ENCODE measurements at regions not wholly inside any gene's neighbourhood (a gene's known extent, or its start where the extent isn't known, plus 50 kb on each side); places are given as distances from the start of the nearest gene placed in this dataset.

GRCh38 chr5:174338185-174339010, 292.9 kb downstream of the NSG2 start:
- DNase-seq, result no peak

DNA sequence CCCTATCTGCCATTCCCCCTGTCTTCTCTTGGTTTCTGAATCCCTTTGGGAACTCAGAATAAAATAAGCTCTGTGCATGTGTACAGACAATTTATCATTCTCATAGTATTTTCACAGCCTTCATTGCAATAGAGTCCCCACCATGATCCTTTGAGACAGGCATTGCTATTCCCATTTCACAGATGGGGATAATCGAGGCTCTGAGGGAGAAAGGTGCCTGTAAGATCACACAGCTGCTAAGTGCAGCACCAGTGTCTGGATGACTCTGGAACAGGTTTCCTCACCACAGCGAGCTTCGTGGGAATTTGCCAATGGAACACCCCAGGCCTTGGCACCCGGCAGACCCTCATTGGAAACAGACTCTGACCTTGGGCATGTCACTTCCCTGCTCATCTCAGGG, 293.6 kb downstream of the NSG2 start:
- DNase-seq, result no peak

DNA sequence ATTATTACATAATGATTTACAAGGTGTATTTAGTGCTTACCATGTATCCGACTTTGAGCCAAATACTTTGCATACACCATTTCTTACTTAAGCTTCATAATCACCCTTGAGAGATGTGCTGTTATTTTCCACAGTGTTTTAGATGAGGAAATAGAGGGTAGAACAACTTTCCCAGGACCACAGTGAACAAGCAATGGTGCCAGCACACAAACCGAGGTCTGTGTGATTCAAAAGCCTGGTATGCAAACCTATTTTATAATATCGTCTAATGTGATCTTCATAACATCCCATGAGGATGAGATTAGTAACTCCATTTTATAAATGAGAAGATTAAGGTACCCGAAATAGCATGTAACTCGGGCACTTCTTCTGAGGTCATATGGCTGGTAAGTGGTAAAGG, 294.7 kb downstream of the NSG2 start:
- no peak for DNase-seq

DNA sequence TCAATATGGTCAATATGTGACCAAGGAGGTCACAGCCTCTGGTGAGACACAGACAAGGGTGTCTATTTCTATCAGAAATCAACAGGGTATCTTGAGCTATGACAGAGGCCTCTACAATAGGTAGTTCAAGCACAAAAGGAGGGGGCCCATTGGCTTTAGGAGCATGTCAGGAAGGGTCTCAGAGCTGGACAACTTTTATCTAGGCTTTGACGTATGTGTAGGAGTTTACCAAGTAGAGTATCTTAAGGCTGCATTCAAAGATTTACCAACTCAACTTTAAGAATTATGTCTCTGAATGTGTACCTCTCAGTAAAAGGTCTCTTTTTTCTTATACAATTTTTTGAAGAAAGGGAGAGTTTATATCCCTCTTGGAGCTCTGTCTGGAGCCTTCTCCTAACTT, 297.2 kb downstream of the NSG2 start:
- no peak for DNase-seq

GRCh38 chr5:174343826-174344225, 298.3 kb downstream of the NSG2 start:
- DNase-seq, result no peak

DNA sequence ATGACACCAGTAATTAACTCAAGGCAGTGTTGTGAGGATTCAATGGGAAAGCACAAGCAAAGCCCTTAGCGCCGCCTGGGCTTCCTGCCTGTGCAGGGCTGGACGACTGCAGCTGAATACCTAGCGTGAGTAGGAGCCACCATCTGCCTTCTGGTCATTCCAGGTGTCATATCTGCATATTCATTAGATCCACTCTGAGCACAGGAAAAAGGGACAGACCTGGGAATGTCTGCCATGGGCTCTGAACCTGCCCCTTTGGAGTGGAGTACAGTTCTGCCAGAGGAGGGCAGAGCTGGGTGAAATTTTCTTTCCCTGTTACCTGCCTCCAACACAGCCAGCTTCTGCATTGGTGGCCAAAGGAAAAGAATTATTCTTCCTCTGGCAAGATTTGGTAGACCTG, 298.8 kb downstream of the NSG2 start:
- no peak for DNase-seq

- DNase-seq, result no peak
These were observed 301.7 kb downstream of the NSG2 start for GRCh38 chr5:174347183-174347582.

DNA sequence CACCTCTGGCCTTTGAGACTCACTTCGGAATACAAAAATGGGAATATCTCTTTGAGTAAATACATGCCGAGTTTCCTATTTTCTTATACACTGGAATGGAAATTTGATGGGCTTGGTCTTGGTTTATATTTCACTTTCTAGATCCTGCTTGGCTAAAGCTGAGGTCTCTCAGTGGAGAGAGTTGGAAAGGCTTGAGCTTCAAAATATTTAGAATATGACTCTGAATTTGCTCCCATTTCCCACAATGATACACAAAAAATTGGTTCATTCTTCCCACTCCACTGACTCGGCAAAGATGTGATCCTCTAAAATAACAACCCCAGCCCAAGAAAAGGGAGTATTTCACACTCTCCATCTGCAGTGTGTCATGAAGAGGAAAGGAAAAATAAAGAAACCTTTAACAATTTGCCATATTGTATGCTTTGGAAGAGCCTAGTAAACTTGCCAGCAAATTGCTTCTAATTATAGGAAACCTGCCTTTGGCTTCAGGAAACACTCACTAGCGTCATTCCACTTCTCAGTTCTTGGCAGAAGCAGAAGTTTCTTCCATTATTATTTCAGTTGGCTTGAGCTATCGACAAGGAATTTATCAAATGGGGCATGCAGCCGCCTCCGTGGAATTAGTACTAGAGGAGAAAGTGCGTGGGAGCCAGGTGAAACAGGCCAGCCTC, 302.9 kb downstream of the NSG2 start:
- no peak for DNase-seq

DNA sequence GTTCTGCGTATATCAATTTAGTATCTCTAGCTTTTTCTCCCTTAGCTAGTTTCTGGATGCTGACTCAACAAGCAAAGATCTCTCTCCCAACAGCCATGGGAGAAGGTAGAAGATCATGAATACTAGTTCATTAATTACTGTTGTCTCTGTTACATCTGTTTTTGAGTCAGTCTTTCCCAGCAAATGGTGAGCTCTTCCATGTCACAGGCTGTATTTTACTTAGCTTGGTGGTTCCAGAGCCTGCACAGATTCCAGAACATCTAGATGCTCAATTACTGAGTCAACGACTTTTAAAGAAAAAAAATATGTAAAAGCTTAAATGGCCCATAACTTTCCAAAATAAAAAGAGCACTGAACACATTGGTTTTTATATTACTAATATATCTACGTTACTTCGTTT, 307.2 kb downstream of the NSG2 start:
- no peak for DNase-seq

GRCh38 chr5:174354571-174354970, 309.1 kb downstream of the NSG2 start:
- DNase-seq, result no peak

DNA sequence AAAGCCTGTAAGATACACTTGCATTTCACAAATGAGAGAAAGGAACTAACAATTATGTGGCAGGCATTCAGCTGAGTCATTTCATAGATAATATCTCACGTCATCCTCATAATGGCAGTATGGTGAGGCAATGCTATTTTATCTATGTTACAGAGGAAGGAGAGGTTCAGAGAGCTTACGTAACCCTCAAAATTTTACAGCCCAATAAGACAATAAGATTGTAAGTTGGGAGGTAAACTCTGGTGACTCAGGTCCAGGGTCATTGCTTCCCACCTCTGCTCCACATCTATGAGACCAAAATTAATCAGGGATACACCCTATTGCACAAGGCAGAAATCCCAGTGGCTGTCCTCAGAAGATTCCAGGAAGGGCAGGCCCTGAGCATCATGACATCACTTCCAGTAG, 309.7 kb downstream of the NSG2 start:
- DNase-seq, result no peak

DNA sequence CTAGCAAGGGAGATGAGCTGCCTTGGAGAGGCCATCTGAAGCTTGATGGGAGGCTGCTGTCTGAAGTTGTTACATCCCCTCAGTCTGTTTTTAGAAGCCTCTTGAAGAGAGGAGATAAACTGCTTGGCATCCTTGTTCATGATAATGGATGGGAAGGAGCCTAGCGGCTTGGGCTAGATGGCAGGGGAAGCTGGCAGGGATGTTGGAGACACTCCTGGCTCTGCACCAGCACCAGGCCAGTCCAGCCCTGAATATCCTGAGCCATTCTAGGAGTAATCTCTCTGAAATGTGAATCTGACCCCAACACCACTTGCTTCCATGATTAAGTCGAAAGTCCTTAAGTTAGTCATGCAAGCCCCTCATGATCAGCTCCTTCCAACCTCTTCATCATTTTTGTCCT, 310.5 kb downstream of the NSG2 start:
- DNase-seq, result no peak

DNA sequence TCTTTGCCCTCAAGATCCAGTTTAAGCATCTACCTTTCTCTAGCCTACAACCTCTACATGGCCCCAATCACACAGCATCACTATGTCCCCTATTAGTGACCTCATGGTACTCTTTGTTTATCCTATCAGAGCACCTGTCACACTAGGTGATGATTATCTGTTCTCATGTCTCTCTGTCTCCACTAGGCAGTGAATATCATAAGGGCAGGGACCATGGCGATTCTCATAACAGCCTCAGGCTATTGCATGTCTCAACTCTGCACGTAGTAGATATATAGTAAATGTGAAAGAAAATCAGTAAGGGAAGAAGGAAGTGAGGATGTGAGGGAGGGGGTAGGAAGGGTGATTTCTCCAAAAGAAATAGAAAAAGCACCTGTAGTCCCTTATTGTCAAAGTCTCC, 311.0 kb downstream of the NSG2 start:
- no peak for DNase-seq

DNA sequence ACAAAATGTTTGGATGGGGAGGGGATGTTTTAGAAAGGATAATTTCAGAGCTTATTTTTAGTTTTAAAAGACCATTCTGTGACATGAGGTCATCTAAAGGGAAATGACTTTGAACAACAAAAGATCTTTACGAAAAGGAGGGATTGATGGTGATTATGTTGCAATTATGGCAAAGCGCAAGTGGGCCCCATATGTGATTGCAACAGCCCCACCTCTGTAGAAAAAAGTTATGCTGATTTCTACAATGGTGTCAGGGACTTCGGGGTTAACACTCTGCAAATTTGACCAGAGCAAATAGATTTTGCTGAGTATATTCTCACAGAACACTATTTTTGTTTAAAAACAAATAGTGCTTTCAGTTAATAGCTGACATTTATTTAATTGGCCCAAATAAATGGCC, 312.8 kb downstream of the NSG2 start:
- no peak for DNase-seq

- DNase-seq, result no peak
These were observed 313.6 kb downstream of the NSG2 start for GRCh38 chr5:174359071-174359470.

- no peak for DNase-seq
These were observed 317.0 kb downstream of the NSG2 start for GRCh38 chr5:174362514-174362913.

GRCh38 chr5:174363934-174364333, 318.4 kb downstream of the NSG2 start:
- no peak for DNase-seq

DNA sequence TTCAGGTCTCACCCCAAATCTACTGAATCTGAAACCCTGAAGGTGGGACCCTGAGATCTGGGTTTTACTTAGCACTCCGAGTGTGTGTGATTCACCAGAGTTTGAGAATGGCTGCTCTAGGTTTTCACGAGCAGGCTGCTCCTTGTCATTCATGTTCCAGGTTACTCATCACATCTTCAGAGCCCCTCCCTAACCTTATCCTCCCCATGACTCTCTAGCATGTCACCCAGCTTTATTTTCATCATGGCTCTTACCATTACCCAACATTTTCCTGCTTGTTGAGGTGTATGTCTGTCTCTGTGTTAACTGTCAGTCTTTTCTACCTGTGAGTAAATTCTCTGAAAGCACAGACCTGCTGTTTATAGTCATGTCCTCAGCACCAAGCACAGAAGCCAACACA, 319.2 kb downstream of the NSG2 start:
- no peak for DNase-seq

DNA sequence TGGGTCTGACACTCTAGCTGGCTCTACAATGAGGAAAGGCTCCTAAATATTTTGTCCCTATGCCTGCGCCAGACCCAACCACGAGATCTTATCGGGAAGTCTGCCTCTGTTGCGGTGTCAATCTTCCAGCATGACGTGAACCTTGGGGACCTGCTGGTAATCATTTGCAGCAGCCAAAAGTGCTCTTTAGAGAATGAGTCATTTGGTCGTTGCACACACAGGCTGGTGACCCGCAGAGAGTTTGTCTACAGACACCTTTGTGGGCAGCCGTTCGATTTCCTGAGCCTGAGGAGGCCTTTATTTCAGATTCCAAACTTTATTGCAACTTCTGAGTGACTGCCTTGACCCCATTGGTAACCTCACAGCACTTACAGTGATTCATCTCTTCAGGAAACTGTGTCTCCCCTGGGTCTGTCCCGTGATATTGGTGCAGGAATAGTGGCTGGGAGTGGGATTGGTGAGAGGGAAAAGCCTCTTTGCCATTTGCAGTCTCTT, 326.1 kb downstream of the NSG2 start:
- DNase-seq, result no peak

DNA sequence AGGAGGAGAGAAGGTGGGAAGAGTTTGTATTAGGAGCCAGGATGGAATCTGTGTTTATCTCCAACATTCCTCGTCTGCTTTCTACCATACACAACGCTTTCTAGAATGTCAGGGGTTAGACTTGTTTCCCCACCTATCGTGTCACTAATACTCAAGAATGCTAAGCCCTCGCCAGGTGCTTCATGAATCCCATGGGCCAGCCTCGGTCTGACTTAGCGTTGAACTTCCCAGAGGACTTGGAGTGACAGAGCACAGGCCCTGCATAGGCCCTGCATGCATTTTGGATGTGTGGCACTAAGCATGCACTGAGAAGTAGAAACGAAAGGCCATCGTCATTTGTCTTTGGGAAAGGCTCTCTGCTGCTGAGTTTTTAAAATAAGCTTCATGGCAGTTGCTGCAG, 328.7 kb downstream of the NSG2 start:
- DNase-seq, result no peak

GRCh38 chr5:174376056-174376455, 330.6 kb downstream of the NSG2 start:
- DNase-seq, result no peak

DNA sequence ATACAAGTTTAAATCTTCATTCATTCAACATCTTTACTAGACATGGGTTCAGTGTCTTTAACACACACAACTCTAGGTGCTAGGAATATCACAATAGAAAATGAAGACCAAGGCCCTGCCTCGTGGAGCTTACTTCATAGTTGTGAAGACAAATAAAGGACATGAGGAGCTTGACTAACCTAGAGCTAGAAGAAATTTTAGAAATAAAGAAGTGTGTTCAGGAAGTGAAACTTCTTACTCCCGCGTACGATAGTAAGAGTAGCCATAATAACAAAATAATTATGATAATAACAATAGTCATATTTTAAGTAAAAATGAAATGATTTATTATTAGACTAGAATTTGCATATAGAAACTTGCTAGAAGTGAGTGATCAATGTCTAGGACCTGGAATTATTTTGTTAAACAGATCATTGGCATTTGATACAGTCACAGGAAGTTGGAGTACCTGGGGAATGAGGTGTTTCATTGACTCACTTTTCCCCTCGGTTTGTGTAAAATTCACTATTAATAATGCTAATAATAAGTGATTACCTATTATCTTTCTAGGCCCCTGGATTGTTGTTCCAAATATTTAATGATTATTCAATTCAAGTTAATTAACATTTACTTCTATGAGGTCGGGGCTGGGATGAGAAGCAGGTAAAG, 331.3 kb downstream of the NSG2 start:
- no peak for DNase-seq

DNA sequence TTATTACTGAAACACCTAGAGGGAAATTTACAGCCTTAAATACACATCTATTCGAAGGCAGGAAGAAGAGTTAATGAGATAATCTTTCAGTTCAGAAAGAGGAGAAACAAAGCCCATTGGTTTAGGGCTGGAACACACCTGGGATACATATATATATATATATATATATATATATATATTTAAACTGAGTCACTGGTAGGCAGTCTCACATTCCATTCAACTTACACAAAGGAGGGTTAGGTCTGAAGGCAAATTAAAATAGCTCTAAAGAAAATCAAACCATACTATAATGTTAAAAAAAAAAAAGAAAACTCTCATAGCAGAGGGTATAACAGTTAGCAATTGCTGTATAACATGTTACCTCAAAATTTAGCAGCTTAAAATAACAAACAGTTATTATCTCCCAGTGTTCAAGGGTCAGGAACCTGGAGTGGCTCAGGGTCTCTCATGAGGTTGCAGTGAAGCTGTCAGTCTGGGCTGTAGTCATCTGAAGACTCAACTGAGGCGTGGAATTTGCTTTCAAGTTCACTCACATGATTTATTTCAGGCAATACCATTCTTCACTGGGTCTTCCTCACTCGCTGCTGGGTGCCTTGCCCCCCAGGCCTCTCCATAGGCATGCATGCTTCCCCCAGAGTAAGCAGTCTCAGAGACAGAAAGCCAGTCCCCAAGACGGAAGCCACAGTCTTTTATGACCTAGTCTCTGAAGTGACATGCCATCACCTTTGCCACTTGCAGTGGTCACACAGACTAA, 332.8 kb downstream of the NSG2 start:
- DNase-seq, result no peak
